DOHH2 (cell line): ENCODE measurements at regions not wholly inside any gene's neighbourhood (a gene's known extent, or its start where the extent isn't known, plus 50 kb on each side); places are given as distances from the start of the nearest gene placed in this dataset.

Source experiments
- H3F3A ChIP-seq: fragments of 200-600 bp; sonication (generic), shearing (Covaris generic); 2 replicates; pipeline ENCODE4 v1.6.0; 2016; ENCODE audit warnings: antibody characterized with exemption, mild to moderate bottlenecking; ENCODE audit not compliant: control insufficient read depth, insufficient read depth
- H3K27ac ChIP-seq: fragments of 200-600 bp; sonication (generic); 2 replicates; pipeline ENCODE4 v1.5.1; 2014; ENCODE audit warnings: low read depth, mild to moderate bottlenecking, low read length, moderate library complexity
- H3K27me3 ChIP-seq: fragments of 200-600 bp; sonication (generic); 2 replicates; pipeline ENCODE4 v1.6.1; 2014; ENCODE audit warnings: mild to moderate bottlenecking, low read length, mixed read lengths; ENCODE audit not compliant: control insufficient read depth
- H3K36me3 ChIP-seq: fragments of 200-600 bp; sonication (generic); 2 replicates; pipeline ENCODE4 v1.6.1; 2014; ENCODE audit warnings: mild to moderate bottlenecking, low read length, moderate library complexity, mixed read lengths; ENCODE audit not compliant: control insufficient read depth
- H3K4me1 ChIP-seq: fragments of 200-600 bp; sonication (generic); 2 replicates; pipeline ENCODE4 v1.6.1; 2014; ENCODE audit warnings: mild to moderate bottlenecking, low read length, mixed read lengths; ENCODE audit not compliant: control insufficient read depth
- H3K4me2 ChIP-seq: fragments of 200-600 bp; sonication (generic); 2 replicates; pipeline ENCODE4 v1.6.0; 2014; ENCODE audit warnings: mild to moderate bottlenecking, low read length, moderate library complexity
- H3K4me3 ChIP-seq: fragments of 200-600 bp; sonication (generic); 2 replicates; pipeline ENCODE4 v1.5.1; 2014; ENCODE audit warnings: mild to moderate bottlenecking, low read length, mixed read lengths
- H3K79me2 ChIP-seq: fragments of 200-600 bp; sonication (generic); 2 replicates; pipeline ENCODE4 v1.6.1; 2014; ENCODE audit warnings: mild to moderate bottlenecking, low read length, mixed read lengths; ENCODE audit not compliant: control insufficient read depth
- H3K9me2 ChIP-seq: fragments of 200-600 bp; sonication (generic); replicated peaks from 2 replicates; pipeline ENCODE4 v1.6.1; 2014; ENCODE audit warnings: mild to moderate bottlenecking, low read length, mixed read lengths; ENCODE audit not compliant: control insufficient read depth
- H3K9me3 ChIP-seq: fragments of 200-600 bp; sonication (generic); 2 replicates; pipeline ENCODE4 v1.6.1; 2014; ENCODE audit warnings: antibody characterized with exemption, low read length, mixed read lengths; ENCODE audit not compliant: control insufficient read depth, insufficient read depth
- H4K20me1 ChIP-seq: fragments of 200-600 bp; sonication (generic); 2 replicates; pipeline ENCODE4 v1.6.0; 2014; ENCODE audit warnings: low read depth, mild to moderate bottlenecking, antibody characterized with exemption, low read length, moderate library complexity; ENCODE audit not compliant: control insufficient read depth, insufficient read depth
- EZH2phosphoT487 ChIP-seq: fragments of 200-600 bp; sonication (generic); IDR thresholded peaks from 2 replicates; pipeline ENCODE4 v1.6.1; 2017; ENCODE audit warnings: borderline replicate concordance, mild to moderate bottlenecking, antibody characterized with exemption, low read length, moderate library complexity, mixed read lengths
- TF ChIP-seq, protein P1 (sequence below): fragments of 200-600 bp; sonication (generic); IDR thresholded peaks from one replicate; pipeline ENCODE4 v1.5.1; 2014; ENCODE audit warnings: antibody characterized with exemption, mild to moderate bottlenecking, low read depth, low read length; ENCODE audit not compliant: poor library complexity, severe bottlenecking

DNA sequence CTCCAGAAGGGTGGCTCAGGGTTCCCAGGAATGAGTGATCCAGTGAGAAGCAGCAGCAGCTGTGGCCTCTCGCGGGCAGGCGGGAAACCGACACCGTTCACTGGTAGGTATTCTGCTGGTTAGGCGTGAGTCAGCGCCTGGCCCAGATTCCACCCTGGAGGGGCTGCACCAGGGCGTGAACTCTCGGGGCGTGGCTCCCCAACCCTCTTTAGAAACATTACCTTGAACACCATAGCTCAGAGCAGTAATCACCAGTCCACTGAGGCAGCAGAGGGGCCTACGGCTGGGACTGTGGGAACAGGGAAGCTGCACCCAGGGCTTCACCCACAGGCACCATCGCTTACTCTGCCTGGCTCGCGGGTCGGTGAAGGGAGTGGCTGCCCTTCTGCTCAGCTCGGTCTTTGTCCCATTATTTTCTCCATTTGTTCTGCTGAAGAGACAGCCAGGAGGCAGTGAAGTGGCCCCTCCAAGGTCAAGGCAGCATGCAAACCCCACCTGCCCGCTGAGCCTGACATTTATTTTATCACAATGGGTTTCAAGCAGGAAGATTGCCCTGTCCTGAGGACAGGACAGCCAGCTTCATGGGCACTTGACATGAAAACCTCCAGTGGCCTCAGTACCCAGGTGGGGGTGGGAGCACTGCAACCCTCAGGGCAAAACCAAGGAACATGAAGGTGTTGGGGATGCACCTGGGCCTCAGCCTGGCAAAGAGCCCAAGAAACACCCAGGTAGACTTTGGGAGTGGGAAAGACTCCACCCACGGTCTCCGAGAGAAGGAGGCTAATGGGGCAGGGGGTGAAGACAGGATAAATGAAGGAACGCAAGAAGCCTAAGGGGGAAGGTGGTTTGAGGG lies 51.0 kb upstream of the CD93 start:
- Histone ChIP-seq H3K9me2 (no peaks in the 10 kb centered on the region), H3K27ac (no peak overlapping the region), H3K27me3 (no peaks in the 10 kb centered on the region), H4K20me1 (no peaks in the 10 kb centered on the region), H3K4me2 (no peak overlapping the region), H3K79me2 (no peaks in the 10 kb centered on the region), H3F3A (no peaks in the 10 kb centered on the region), H3K4me3 (no peak overlapping the region), H3K4me1 (no peaks in the 10 kb centered on the region), H3K9me3 (no peaks in the 10 kb centered on the region), H3K36me3 (no peaks in the 10 kb centered on the region)
- no peak for TF ChIP-seq EZH2phosphoT487
- TF ChIP-seq, protein P1, sequence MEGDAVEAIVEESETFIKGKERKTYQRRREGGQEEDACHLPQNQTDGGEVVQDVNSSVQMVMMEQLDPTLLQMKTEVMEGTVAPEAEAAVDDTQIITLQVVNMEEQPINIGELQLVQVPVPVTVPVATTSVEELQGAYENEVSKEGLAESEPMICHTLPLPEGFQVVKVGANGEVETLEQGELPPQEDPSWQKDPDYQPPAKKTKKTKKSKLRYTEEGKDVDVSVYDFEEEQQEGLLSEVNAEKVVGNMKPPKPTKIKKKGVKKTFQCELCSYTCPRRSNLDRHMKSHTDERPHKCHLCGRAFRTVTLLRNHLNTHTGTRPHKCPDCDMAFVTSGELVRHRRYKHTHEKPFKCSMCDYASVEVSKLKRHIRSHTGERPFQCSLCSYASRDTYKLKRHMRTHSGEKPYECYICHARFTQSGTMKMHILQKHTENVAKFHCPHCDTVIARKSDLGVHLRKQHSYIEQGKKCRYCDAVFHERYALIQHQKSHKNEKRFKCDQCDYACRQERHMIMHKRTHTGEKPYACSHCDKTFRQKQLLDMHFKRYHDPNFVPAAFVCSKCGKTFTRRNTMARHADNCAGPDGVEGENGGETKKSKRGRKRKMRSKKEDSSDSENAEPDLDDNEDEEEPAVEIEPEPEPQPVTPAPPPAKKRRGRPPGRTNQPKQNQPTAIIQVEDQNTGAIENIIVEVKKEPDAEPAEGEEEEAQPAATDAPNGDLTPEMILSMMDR, result no peak

DNA sequence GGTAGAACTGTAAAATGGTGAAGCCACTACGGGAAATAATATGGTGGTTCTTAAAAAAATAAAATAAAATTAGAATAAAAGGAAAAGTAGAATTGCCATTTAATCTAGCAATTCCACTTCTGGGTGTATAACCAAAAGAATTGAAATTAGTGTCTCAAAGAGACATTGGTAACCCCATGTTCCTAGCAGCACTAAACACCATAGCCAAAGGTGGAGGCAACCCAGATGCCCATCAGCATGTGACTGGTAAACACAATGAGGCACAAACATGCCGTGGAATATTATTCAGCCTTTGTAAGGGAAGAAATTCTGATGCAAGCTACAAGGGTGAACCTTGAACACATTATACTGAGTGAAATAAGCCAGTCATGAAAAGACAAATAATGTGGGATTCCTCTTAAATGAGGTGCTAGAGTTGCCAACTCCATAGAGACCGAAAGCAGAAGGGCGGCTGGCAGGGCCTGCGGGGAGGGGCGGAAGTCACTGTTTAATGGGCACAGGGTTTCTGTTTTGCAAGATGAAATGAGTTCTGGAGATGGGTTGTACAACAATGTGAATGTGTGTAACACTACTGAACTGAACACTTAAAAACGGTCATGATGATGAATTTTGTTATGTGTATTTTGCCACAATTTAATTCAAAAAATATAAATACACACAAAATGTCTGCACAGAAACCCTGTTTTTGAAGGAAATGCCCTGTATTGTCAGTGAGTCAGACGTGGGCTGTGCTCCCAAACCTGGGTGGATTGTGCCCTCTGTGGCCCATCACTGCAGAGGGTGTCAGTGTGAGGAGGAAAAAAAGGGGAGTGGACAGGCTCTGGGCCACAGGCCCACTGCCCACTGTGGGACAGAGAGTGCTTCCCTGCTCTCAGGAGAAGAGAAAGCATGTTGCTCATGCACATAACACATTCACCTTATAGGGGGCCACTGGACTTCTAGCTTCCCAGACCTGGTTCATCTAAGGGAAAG lies 49.6 kb upstream of the CD93 start:
- H3K36me3 ChIP-seq, result no peaks in the 10 kb centered on the region
- no peak overlapping the region for H3K4me3 ChIP-seq
- H3K4me2 ChIP-seq, result no peak overlapping the region
- H4K20me1 ChIP-seq, result no peaks in the 10 kb centered on the region
- no peaks in the 10 kb centered on the region for H3K4me1 ChIP-seq
- no peak for TF ChIP-seq EZH2phosphoT487
- TF ChIP-seq, protein P1, result no peak
- H3K79me2 ChIP-seq, result no peaks in the 10 kb centered on the region
- H3K27me3 ChIP-seq, result no peaks in the 10 kb centered on the region
- H3K9me3 ChIP-seq, result no peaks in the 10 kb centered on the region
- no peak overlapping the region for H3K27ac ChIP-seq
- no peaks in the 10 kb centered on the region for H3F3A ChIP-seq
- no peaks in the 10 kb centered on the region for H3K9me2 ChIP-seq
